8988T (cell line): ENCODE measurements at regions not wholly inside any gene's neighbourhood (a gene's known extent, or its start where the extent isn't known, plus 50 kb on each side); places are given as distances from the start of the nearest gene placed in this dataset.

Experiments used
- DNase-seq: peaks from one replicate; pipeline ENCODE4 v3.0.0; 2011

GRCh38 chr5:18051953-18052352 is 417.7 kb downstream of the TAF11L14 start:
- no peak for DNase-seq

GRCh38 chr5:18052569-18052968 is 418.3 kb downstream of the TAF11L14 start:
- no peak for DNase-seq

GRCh38 chr5:18057725-18058124 is 423.5 kb downstream of the TAF11L14 start:
- DNase-seq, result no peak

GRCh38 chr5:18067615-18068014 is 433.4 kb downstream of the TAF11L14 start:
- no peak for DNase-seq

GRCh38 chr5:18068826-18069225 is 434.6 kb downstream of the TAF11L14 start:
- no peak for DNase-seq

- no peak for DNase-seq
These were observed 435.5 kb downstream of the TAF11L14 start for GRCh38 chr5:18069790-18070189.

- DNase-seq, result no peak
These were observed 438.3 kb downstream of the TAF11L14 start for GRCh38 chr5:18072600-18072999.

GRCh38 chr5:18074961-18075360 is 440.7 kb downstream of the TAF11L14 start:
- no peak for DNase-seq

- no peak for DNase-seq
These were observed 443.9 kb downstream of the TAF11L14 start for GRCh38 chr5:18078157-18078556.

GRCh38 chr5:18079831-18080230 is 445.6 kb downstream of the TAF11L14 start:
- DNase-seq, result no peak

- no peak for DNase-seq
These were observed 453.8 kb downstream of the TAF11L14 start for GRCh38 chr5:18088020-18088579.

GRCh38 chr5:18090177-18090576 is 455.9 kb downstream of the TAF11L14 start:
- DNase-seq, result no peak

- DNase-seq, result no peak
These were observed 456.9 kb downstream of the TAF11L14 start for GRCh38 chr5:18091142-18091541.

GRCh38 chr5:18091758-18092157 is 457.5 kb downstream of the TAF11L14 start:
- DNase-seq, result no peak

- DNase-seq, result no peak
These were observed 460.8 kb downstream of the TAF11L14 start for GRCh38 chr5:18095061-18095460.

- DNase-seq, result no peak
These were observed 463.6 kb downstream of the TAF11L14 start for GRCh38 chr5:18097817-18098216.

GRCh38 chr5:18098691-18099090 is 464.4 kb downstream of the TAF11L14 start:
- no peak for DNase-seq

- DNase-seq, result no peak
These were observed 465.0 kb downstream of the TAF11L14 start for GRCh38 chr5:18099261-18099660.

GRCh38 chr5:18101532-18101931 is 467.3 kb downstream of the TAF11L14 start:
- no peak for DNase-seq

- DNase-seq, result no peak
These were observed 468.5 kb downstream of the TAF11L14 start for GRCh38 chr5:18102733-18103132.

- DNase-seq, result no peak
These were observed 471.2 kb downstream of the TAF11L14 start for GRCh38 chr5:18105449-18105848.

- DNase-seq, result no peak
These were observed 477.7 kb downstream of the TAF11L14 start for GRCh38 chr5:18111906-18112465.

GRCh38 chr5:18113721-18114120 is 479.5 kb downstream of the TAF11L14 start:
- no peak for DNase-seq

- DNase-seq, result no peak
These were observed 480.0 kb downstream of the TAF11L14 start for GRCh38 chr5:18114151-18114757.

GRCh38 chr5:18117968-18118367 is 483.7 kb downstream of the TAF11L14 start:
- DNase-seq, result no peak
